Activated CD8-positive, alpha-beta memory T cell treated with anti-CD3 and anti-CD28 coated beads, Interleukin-2, amount 50 U/mL, for 1 hour (primary cell): ENCODE measurements at regions not wholly inside any gene's neighbourhood (a gene's known extent, or its start where the extent isn't known, plus 50 kb on each side); places are given as distances from the start of the nearest gene placed in this dataset.

ENCODE experiments used
- DNase-seq: peaks from one replicate; pipeline ENCODE4 v3.0.0-alpha.2; 2020; ENCODE audit errors: extremely low read depth

DNA sequence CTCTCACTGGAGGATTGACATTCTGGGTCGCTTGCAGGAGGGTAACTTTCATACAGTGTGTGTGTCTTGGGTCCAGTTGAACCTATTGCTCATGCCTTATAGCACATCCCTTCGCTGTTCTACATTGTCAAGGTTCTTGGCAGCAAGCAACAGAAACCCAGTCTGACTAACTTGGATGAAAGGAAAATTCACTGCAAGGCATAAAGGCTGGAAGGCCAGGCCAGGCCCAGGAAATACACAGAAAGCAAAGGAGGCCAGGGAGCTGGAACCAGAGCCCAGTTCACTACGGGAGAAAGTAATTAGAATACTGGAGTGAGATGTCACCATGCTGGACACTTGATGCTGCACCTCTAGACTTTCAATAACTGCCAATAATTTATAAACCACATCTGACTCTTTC is 353.8 kb upstream of the GATB start:
- no peak for DNase-seq

DNA sequence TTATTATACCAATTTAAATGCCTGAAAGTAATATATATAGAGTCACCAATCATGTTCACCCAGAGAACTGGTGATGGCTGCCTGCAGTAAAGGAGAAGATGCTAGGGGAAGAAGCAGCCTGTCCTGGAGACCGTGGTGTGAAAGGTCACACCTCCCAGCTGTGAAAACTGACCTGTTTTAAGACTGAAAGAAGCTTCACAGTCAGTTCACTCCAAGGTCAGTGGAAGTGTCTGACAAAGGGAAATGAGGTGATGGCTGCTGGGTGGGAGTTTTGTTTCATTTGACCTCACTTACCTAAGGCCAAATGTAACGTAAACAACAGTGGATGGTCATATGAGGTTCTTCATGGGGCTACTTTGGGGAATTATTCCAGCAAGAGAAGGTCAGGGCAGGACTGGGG is 352.1 kb upstream of the GATB start:
- no peak for DNase-seq

DNA sequence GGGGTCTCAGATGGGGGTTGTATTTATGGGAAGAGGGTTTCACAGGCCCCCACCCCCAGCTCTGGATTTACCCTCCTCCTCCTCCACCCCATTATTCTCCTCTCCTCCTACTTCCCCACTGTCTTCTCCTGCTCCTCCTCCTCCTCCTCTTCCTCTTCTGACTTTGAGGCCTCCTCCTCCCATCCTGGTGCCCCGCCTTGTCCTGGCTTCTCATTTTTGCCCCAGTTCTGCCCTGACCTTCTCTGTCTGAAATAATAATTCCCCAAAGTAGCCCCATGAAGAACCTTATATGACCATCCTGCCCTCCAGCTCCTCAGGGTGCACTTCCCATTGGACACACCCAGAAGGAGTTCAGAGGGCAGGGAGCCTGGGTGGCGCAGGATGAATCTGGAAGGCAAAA is 351.4 kb upstream of the GATB start:
- no peak for DNase-seq

DNA sequence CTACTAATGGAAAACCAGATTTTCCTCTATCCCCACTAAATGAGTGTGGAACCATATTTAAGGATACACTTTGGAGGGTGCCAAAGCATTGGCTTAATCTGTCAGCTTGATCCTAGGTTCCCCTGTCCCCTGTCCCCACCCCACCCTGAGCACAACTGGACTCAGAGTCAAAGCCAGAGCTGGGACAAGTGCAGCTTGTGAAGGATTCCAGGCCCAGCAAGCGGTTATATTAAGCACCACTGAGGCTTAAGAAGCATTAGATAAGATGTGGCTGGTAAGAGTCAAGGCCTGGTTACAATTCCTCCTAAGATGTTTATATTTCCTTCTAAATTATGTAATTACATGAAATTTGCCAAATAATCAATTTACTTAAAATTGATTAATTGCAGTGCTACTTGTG is 350.0 kb upstream of the GATB start:
- no peak for DNase-seq

DNA sequence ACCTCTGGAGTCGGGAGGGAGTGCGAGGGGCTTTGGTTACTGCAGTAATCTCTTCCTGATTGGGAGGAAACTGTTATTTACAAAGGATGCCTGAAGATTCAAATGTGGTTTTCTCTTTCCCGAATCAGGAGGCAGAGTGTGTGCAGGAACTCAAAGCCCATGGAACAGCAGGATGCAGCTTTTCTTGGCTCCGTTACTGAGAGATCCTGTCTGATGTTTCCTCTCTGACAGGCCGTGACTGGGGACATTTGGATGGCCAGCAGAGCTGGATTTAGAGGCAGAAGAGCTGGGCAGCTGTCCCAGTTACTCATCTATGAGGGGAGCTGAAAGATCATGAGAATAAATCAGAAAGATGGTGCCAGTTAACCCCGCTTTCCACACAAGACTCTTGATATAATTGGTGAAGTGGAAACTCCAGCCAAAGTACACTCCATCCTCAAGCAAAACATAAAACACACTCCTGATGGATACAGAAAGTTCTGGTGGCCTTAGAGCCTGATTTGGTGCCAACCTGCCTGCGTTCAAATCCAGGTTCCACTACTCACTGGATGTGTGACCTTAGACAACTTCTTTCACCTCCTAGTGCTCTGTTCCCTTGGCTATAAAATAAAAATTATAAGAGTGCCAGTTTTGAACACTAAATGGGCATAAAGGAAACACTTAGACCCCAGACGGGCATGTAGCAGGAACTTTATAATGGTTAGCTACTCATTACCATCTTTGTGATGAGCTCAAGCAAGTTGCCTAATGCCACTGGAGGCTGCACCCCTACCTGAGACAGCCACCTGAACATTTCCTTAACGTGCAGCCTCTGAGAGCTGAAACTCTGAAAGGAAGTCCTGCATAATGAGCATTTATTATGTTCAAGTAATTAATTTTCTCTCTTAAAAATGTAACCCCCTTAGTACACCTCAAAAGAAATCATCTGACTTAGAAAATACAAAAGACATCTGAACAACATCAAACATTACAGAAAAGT is 349.0 kb upstream of the GATB start:
- DNase-seq: no peak

DNA sequence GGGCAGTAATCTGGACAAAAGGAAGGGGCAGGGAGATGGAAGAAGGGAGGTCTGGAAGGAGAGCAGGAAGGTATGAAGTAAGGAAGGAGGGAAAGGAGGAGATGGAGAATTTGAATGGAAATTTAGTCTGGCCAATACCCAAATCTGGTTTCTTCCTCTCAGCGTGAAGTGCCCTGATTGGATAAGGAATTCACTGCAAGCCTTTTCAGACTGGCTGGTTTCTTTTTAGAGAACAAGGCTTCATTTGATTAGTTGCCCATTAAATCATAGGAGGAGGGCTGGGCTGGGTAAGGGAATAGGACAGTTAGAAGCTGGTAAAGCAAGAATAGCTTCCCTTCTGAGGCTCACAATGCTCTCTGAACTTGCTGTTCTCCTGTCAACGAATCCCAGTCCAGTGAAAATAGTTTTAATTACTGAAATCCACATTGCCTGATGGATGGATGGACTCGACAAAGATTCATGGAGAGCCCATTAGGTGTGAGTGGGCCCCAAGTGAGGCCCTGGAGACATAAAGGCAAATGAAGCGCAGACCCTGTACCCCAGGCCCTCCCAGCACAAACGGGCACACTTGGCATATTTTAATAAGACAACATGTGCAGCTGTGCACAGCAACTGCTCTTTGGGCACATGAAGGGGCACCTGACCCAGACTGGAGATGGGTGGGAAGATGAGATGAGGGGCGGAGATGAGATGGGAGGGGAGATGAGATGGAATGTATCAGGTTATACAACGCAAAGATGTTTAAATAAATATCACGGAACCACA is 347.1 kb upstream of the GATB start:
- no peak for DNase-seq

DNA sequence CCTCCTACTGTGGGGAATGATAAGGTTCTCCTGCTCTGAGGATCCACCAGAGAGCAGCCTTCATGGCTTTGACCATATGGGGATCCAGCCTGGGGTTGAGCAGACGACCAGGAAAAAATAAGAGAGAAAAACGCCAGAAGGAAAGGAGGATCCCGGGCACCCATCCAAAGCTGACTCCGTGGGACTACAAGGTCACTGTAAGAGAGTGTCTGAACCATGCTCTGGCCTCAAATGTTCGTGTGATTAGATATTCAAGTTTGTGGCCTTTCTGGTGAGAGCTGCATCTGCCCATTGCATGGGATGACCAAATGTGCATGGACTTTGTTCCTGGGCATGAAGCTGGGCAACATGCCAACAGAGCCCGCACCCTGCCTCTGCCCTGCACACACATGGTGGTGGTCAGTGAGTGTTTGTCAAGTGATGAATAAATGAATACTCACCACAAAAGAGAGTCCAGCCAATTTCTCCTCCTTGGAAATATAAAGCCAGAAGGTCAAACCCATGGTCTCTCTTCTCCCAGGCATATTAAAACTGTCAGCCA is 346.0 kb upstream of the GATB start:
- no peak for DNase-seq

DNA sequence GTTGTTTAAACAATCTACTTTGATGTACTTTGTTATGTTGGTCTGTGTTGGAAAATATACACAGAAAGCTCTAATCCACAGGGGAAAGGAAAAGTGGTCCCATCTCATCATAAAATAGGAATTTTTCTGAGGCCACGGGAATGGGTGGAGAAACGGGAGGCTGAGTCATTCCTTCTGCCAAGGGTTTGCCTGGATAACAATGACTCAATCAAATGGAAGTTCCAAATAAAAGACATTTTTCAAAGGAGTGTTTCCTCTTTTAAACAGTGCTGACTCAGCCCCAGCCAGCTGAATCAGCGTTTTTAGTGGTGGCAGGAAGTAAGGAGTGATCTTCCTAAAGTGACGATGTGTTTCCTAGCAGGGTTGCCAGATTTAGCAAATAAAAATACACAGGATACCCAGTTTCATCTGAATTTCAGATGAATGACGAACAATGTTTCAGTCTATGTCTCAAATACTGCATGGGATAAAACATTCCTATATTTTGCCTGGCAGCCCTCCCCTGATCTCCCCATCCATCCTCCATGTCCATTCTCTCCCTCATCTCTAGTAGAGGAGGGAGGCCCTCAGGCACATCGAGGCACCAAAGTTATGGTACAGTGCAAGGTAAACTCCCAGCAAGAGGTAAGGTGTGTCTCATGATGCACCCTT is 345.4 kb upstream of the GATB start:
- no peak for DNase-seq

DNA sequence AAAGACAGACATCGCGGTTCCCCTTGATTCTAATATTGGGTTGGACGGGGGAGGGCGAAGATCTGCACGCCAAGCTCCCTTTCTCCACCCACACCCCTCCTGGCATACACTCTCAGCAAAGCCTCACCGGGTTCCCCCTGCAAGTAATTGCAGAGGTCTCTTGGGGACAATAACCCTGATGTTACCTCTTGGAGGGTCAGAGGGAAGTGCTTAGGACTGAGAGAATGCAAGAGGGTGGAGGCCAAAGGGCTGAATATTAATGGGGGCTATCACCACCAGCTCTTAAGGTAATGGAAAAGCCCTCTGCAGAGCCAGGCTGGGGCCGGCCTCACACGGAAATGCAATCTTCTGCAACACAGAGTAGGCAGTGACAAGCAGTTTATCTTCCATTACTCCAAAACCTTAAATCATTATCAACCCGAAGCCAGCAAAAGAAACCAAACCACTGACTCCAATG is 344.1 kb upstream of the GATB start:
- no peak for DNase-seq

DNA sequence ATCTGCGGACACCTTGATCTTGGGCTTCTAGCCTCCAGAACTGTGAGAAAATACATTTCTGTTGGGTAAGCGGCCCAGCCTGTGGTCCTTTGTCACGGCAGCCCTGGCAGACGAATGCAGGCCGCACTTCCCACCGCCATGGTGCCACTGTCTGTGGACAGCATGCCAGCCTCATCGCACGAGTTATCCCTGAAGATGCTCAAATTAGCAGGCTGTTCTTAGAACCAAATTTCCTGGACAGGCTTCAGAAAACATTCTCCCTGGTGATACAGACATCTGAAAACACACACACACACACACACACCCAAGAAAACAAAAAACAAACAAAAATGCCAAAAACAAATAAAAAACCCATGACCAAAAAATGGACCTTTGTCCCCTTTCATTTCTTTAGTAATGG is 343.5 kb upstream of the GATB start:
- no peak for DNase-seq

DNA sequence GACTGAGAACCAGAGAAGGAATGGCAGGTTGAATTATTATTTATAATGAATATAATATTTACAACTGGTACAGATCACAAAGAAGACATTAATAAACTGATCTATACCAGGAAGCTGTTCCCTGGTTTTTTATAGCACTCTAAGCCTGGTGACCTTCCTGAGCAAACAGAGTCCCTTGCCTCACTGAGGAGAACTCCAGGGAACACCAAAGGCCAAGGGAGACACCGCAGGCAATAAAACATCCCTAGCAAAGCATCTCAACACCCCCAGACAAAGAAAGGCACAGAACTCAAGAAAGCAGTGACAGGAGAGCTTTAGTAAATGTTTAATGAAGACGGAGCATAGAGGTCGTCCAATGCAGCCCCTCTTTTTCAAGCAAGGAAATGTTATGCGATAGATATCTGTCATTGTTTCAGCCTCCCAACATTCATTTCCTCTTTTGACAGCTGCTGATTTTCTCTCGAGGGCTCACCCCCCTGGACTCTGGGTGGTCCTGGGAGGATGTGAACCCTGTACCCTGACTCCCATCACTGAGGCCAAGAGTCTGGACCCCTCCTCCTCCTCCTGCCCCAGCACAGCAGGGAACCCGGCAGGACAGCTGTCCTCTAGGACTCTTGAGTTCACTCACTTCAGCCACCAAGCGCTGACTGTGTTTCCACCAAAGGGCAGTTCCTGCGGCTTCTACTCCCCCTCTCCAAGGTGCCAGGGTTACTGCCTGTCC is 342.5 kb upstream of the GATB start:
- no peak for DNase-seq

DNA sequence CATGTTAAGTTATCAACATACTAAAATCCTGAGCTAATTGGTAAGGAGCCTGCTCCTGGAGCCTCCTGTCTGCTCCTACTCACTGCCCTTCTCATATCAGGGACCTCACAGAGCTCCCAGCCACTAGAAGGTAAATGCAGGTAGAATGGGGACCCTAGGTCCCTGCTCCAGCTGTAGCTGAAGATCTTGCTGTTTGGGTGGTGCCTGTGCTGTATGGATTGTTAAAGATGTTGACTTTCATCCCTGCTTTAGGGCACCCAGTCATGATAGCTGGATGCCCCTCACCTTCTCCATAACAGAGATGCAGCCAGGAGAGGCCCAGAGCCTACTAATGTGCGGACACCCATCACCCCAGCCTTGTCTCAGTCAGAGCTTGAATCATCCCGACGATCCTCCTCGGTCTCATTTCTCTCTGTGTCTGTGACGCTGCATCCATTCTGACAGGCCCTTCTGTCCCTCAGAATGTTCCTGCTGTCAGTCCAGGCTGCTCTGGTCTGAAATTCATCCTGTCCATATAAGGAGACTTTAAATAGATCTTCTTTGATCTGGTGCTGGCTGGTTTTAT is 341.7 kb upstream of the GATB start:
- DNase-seq: no peak

DNA sequence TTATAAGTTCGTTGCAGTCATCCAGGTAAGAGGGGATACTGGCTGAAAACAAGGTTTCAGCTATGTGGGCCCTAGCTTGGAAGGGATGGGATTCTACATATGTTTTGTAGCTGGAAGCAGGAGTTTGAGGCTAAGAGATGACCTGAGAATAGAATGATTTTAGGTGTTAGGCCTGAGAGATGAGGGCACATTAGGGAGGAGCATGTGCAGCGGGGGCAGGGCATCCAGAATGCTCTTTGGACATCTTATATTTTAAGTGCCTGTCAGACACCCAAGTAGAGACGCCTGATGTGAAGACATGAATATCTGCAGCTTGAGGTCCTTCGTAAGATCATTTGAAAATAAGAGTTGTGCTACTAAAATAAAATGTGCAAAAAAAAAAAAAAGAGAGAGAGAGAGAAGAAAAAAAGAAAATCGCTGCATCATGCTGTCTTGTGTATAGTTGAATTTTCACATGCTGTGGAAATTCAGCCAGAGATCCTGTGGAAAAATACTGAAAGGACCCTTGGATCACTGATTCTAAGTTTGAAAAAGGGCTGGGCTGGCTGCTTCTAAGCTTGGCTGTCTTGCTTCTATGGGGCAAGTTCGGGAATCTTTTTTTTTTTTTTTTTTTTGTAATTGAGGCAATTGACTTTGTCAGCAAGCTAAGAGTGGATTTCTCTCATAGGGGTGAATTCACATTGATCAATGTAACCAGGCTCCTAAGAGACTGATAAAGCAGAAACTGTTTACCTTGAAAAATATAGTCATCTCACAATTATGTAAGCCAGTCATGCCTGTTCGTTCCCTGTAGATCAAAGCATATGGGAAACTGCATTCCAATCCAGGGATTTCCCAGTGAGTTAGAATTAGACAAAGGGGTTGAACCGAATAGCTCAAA is 341.0 kb upstream of the GATB start:
- DNase-seq: no peak

DNA sequence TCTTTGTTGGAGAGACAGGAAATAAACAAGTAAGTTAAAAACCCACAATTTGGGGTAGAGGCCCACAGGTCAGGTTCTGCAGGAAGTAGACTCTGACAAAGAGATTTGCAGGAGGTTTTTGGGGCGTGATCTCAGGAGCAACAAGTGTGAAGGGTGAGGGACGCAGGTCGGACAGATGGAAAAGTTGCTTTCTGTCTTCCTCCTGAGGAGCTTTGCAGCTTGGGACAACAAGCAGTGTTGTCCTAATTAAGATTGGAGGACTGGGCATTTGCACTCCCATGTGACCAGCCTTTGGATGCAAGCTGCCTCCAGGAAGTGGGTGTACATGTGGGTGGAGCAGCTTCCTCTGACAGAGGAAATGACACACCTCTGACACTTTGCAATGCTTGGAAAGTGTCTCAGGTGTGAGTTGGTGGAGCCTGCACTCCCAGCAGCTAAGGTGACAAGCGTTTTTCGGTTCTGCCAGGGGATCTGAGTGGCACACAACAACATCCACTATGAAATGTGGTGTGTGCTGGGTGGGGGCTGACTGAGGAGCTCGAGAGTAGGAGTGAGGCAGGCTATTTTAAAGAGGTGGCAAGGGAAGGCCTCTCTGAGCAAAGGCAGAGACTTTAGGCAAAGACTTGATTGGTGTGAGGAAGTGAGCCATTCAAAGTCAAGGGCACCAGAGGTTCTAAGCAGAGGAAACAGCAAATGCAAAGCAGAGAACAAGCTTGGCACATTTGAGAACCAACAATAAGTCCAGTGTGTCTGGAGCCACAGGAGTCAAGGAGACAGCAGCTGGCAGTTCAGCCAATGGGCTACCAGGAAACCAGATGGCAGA is 339.8 kb upstream of the GATB start:
- peak; percentile 79 for DNase-seq

DNA sequence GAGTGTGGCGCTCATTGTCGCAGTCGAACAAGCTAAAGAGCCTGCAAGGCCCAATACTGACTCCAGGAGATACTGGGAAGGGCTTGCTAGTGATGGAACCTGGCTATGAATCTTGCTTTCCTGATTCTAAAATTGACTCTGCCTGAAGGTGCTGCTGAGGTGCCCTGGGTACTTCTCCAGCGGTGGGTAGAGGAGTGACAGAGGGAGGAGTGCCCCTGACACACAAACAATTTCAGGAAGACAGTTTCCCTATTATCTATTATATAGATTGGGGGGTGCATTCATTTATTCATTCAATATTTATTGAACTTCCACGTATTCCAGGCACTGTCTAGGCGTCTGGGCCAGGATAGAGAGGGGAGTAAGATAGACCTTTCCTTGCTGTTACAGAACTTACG is 339.2 kb upstream of the GATB start:
- DNase-seq: no peak

DNA sequence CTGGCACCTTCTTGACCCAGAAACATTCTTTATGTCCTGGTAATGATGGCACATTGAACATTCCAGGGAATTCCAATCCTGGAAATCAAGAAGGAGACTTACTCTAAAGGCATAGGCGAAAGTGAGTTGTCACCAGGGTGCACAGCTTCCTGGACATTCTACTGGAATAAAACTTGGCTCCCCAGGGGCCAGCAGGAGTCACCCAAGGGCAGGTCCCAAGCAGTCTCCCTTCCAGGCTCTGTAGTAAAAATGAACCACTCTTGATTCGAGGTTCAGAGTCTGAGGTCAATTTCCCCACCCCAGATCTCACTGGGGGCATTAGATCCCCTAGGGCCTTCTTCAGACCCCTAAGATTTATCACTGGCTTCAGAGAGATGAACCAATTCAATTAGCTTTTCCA is 338.7 kb upstream of the GATB start:
- DNase-seq: no peak

DNA sequence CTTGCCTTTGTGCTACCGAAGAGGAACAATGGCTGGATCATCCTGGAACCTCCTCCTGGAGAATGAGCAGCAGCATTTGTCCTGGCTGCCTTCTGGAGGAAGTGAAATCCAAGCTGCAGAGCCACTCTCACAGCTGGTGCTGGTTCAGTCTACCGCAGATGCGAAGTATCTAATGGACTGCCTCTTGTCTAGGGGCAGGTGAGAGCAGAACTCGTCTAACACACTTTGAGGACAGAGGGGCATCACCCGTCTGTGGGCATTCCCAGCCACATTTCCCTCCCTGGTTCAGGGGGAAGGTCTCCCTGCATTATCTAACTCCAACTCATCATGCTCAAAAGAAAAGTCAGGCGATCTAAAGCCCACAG is 338.2 kb upstream of the GATB start:
- DNase-seq: no peak

DNA sequence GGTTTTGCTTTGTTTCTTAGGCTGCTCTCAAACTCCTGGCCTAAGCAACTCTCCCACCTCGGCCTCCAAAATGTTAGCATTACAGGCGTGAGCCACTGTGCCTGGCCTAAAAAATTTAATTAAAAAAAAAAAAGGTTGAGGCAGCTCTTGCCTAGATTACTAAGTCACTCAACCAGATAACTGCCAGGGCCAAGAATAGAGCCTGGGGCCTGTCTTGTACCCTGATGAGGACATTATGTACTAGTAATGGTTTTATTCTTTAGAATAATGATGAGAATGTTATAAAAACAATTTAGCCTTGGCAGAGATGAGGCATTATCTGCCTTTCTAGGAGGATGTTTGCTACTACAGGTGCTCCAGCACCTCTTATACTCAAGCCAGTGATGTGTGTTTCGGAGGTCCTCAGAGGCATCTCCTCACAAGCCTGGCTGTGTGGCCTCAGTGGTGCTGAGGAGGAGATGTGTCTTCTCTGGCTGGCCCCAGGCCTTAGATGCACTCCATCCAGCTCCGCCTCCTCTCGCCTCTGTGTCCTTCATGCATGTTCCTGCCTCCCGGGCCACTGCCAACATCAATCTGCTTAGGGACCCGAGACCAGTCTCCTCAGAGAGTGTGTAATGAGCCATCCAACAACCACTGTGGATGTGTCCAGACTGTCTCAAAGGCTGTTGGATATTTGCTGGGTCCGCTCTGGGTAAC is 337.7 kb upstream of the GATB start:
- no peak for DNase-seq

DNA sequence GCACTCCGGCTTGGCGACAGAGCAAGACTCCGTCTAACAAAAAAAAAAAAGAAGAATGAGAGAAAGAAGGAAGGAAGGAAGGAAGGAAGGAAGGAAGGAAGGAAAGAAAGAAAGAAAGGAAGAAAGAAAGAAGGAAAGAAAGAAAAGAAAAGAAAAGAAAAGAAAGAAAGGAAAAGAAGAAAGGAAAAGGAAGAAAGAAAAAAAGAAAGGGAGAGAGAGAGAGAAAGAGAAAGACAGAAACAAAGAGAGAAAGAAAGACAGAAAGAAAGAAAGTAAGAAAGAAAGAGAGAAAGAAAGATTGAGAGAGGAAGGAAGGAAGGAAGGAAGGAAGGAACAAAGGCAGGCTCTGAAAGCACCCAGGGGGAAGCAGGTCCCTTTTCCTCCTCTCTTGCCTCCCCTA is 336.6 kb upstream of the GATB start:
- no peak for DNase-seq
